Activated T-cell treated with anti-CD3 and anti-CD28 coated beads, Interleukin-2, amount 50 U/mL, for 72 hours (primary cell): ENCODE measurements at regions not wholly inside any gene's neighbourhood (a gene's known extent, or its start where the extent isn't known, plus 50 kb on each side); places are given as distances from the start of the nearest gene placed in this dataset.
"Not testable (repeated sequence)": the region's sequence is repeated elsewhere in the genome, so short reads cannot be mapped to it uniquely, and the experiment has no call there.

ENCODE experiments used
- ATAC-seq, 2 donors: fragments of 150-1000 bp; cut with Tn5 transposase; replicated peaks in 1 of 2; 2 replicates each; pipeline ENCODE4 v1.10.0; 2021; ENCODE audit warnings: moderate library complexity in 2 of 2, mild to moderate bottlenecking in 1 of 2
- DNase-seq, 2 donors: peaks; one replicate each; pipeline ENCODE4 v3.0.0; 2021 to 2022; ENCODE audit warnings: mixed read lengths in 1 of 2
- H3K27ac Mint-ChIP-seq: one replicate; pipeline ENCODE4 v1.8.0; 2022; ENCODE audit warnings: mild to moderate bottlenecking, moderate library complexity, mixed read lengths
- H3K27me3 Mint-ChIP-seq: one replicate; pipeline ENCODE4 v1.8.0; 2022; ENCODE audit warnings: low read depth, mixed read lengths
- H3K36me3 Mint-ChIP-seq, 2 donors: one replicate each; pipeline ENCODE4 v1.8.0; 2022; ENCODE audit warnings: mixed read lengths in 2 of 2, mild to moderate bottlenecking in 1 of 2; ENCODE audit not compliant: insufficient read depth in 2 of 2
- H3K4me1 Mint-ChIP-seq: one replicate; pipeline ENCODE4 v1.8.0; 2022; ENCODE audit warnings: low read depth, mixed read lengths
- H3K4me3 Mint-ChIP-seq, 2 donors: one replicate each; pipeline ENCODE4 v1.8.0; 2022; ENCODE audit warnings: mild to moderate bottlenecking in 2 of 2, mixed read lengths in 2 of 2, moderate library complexity in 2 of 2
- H3K9me3 Mint-ChIP-seq, 2 donors: one replicate each; pipeline ENCODE4 v1.8.0; 2022; ENCODE audit warnings: mixed read lengths in 2 of 2

GRCh38 chr12:97848051-97848450, 385.4 kb downstream of the RMST start:
- no peak for ATAC-seq
- no peak overlapping the region for H3K27ac Mint-ChIP-seq

GRCh38 chr12:97854477-97854876, 391.9 kb downstream of the RMST start:
- H3K9me3 Mint-ChIP-seq: peaks cover 2 to 4% of the 10 kb centered on the region in 2 donors
- H3K27me3 Mint-ChIP-seq: no peaks in the 10 kb centered on the region
- H3K4me1 Mint-ChIP-seq: no peaks in the 10 kb centered on the region
- ATAC-seq (no peak), DNase-seq (no peak)
- H3K36me3 Mint-ChIP-seq: no peaks in the 10 kb centered on the region
- H3K27ac Mint-ChIP-seq: no peak overlapping the region
- H3K4me3 Mint-ChIP-seq: no peak overlapping the region

More at GRCh38 chr12:97848051-97848450, 385.4 kb downstream of the RMST start:
- Mint-ChIP-seq H3K4me1 (no peaks in the 10 kb centered on the region), H3K9me3 (peaks cover 0 to 4% of the 10 kb centered on the region in 2 donors), H3K4me3 (no peak overlapping the region), H3K27me3 (no peaks in the 10 kb centered on the region), H3K36me3 (no peaks in the 10 kb centered on the region)
- no peak for DNase-seq

- H3K4me1 Mint-ChIP-seq: no peaks in the 10 kb centered on the region
- H3K4me3 Mint-ChIP-seq: no peak overlapping the region
- H3K9me3 Mint-ChIP-seq: peaks cover 3 to 9% of the 10 kb centered on the region in 2 donors
- H3K27ac Mint-ChIP-seq: no peak overlapping the region
- DNase-seq (no peak), ATAC-seq (no peak)
- H3K27me3 Mint-ChIP-seq: no peaks in the 10 kb centered on the region
- no peaks in the 10 kb centered on the region for H3K36me3 Mint-ChIP-seq
Measured at GRCh38 chr12:97862072-97862471, 399.5 kb downstream of the RMST start.

DNA sequence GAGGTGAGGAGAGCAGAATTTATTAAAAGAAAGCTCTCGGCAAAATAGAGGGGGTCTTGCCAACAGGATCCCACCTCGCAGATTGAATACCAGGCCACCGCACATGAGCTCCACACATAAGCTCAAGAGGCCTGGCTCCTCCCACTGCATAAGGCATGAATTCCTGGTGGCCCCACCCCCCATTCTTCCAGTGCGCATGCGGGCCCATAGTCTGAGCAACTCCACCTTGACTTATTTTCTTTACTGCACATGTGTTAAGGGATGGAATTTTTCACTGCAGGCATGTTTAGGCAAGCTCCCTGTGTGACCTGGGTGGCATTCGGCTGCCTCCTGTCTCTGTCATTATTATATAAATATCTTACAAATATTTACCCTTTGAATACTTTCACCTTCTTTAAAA, 412.5 kb downstream of the RMST start:
- ATAC-seq: no peak
- Mint-ChIP-seq H3K27me3 (no peaks in the 10 kb centered on the region), H3K27ac (no peak overlapping the region)

GRCh38 chr12:97876780-97877179, 414.2 kb downstream of the RMST start:
- ATAC-seq: no peak
- Mint-ChIP-seq H3K27ac (no peak overlapping the region), H3K9me3 (peaks cover 0 to 3% of the 10 kb centered on the region in 2 donors), H3K36me3 (no peaks in the 10 kb centered on the region), H3K27me3 (no peaks in the 10 kb centered on the region), H3K4me1 (no peaks in the 10 kb centered on the region), H3K4me3 (no peak overlapping the region)
- no peak for DNase-seq

More for the DNA sequence above, 412.5 kb downstream of the RMST start:
- Mint-ChIP-seq H3K9me3 (peaks cover 0 to 3% of the 10 kb centered on the region in 2 donors), H3K4me3 (no peak overlapping the region), H3K4me1 (no peaks in the 10 kb centered on the region), H3K36me3 (no peaks in the 10 kb centered on the region)
- DNase-seq: no peak

DNA sequence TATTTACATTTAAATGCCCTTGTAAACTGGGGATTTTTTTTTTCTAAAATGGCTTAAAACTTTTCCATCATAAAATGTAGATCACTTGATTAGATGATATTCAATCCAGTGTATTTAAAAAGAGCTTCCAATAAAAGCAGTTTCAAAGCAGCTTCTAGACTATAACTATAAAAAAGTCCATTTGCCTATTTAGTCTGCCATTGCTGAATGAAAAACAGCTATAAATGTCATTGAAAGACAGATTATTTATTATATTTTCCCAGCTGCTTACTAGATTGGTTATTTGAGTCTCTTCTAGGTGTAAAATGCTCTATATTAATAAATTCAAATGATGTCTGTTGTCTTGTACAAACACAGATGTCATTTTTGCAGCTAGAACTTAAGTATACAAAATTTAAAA, 414.8 kb downstream of the RMST start:
- no peak for ATAC-seq
- Mint-ChIP-seq H3K9me3 (peaks cover 3% of the 10 kb centered on the region in 2 donors), H3K4me1 (no peaks in the 10 kb centered on the region), H3K36me3 (no peaks in the 10 kb centered on the region), H3K27ac (no peak overlapping the region), H3K4me3 (no peak overlapping the region), H3K27me3 (no peaks in the 10 kb centered on the region)
- no peak for DNase-seq

GRCh38 chr12:97886511-97887176, 424.0 kb downstream of the RMST start:
- H3K9me3 Mint-ChIP-seq: peaks cover 2 to 3% of the 10 kb centered on the region in 2 donors
- H3K4me3 Mint-ChIP-seq: no peak overlapping the region

DNA sequence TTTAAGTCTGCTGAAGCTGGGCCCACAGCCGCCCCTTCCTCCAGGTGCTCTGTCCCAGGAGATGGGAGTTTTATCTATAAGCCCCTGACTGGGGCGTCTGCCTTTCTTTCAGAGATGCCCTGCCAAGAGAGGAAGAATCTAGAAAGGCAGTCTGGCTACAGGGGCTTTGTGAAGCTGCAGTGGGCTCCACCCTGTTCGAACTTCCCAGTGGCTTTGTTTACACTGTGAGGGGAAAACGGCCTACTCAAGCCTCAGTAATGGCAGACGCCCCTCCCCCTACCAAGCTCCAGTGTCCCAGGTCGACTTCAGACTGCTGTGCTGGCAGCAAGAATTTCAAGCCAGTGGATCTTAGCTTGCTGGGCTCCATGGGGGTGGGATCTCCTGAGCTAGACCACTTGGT, 435.3 kb downstream of the RMST start:
- not testable (repeated sequence) for H3K27ac Mint-ChIP-seq, H3K9me3 Mint-ChIP-seq, H3K36me3 Mint-ChIP-seq, H3K4me3 Mint-ChIP-seq, H3K4me1 Mint-ChIP-seq, ATAC-seq, DNase-seq, H3K27me3 Mint-ChIP-seq

More at GRCh38 chr12:97886511-97887176, 424.0 kb downstream of the RMST start:
- H3K27ac Mint-ChIP-seq: no peak overlapping the region
- no peaks in the 10 kb centered on the region for H3K4me1 Mint-ChIP-seq
- H3K27me3 Mint-ChIP-seq: no peaks in the 10 kb centered on the region
- H3K36me3 Mint-ChIP-seq: no peaks in the 10 kb centered on the region
- DNase-seq (no peak), ATAC-seq (no peak)

GRCh38 chr12:97899529-97899928, 436.9 kb downstream of the RMST start:
- H3K27me3 Mint-ChIP-seq: no peaks in the 10 kb centered on the region
- ATAC-seq: no peak
- no peak overlapping the region for H3K4me3 Mint-ChIP-seq
- H3K4me1 Mint-ChIP-seq: no peaks in the 10 kb centered on the region
- no peak for DNase-seq
- no peak overlapping the region for H3K27ac Mint-ChIP-seq
- no peaks in the 10 kb centered on the region for H3K9me3 Mint-ChIP-seq
- H3K36me3 Mint-ChIP-seq: no peaks in the 10 kb centered on the region

DNA sequence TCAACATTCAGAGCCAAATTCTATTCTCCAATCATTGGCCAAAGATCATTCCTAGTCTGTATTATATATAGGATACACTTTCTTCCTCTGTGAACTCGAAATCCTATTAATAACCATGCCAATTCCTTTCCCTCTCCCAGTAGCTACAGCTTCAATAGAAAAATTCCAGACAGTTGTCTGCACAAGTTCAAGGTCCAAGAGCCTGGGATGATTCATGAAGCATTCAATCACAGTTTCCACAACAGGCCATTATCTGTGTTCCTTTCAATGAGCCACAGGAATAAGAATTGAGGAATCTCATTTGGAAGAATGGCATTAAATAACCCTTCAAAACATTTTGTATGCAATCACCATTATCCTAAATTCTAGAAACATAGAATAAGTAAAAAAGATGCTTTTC, 437.4 kb downstream of the RMST start:
- Mint-ChIP-seq H3K27me3 (no peaks in the 10 kb centered on the region), H3K4me1 (no peaks in the 10 kb centered on the region), H3K36me3 (no peaks in the 10 kb centered on the region), H3K4me3 (no peak overlapping the region), H3K9me3 (no peaks in the 10 kb centered on the region), H3K27ac (no peak overlapping the region)
- ATAC-seq (no peak), DNase-seq (no peak)

GRCh38 chr12:97903356-97903755, 440.8 kb downstream of the RMST start:
- no peak overlapping the region for H3K4me3 Mint-ChIP-seq
- H3K36me3 Mint-ChIP-seq: no peaks in the 10 kb centered on the region
- H3K4me1 Mint-ChIP-seq: no peaks in the 10 kb centered on the region
- no peaks in the 10 kb centered on the region for H3K9me3 Mint-ChIP-seq
- no peaks in the 10 kb centered on the region for H3K27me3 Mint-ChIP-seq
- DNase-seq (no peak), ATAC-seq (no peak)
- H3K27ac Mint-ChIP-seq: no peak overlapping the region

- no peaks in the 10 kb centered on the region for H3K27me3 Mint-ChIP-seq
- H3K4me1 Mint-ChIP-seq: no peaks in the 10 kb centered on the region
- no peak for DNase-seq
- no peak for ATAC-seq
- no peak overlapping the region for H3K27ac Mint-ChIP-seq
- H3K36me3 Mint-ChIP-seq: no peaks in the 10 kb centered on the region
- no peak overlapping the region for H3K4me3 Mint-ChIP-seq
- H3K9me3 Mint-ChIP-seq: no peaks in the 10 kb centered on the region
Measured at GRCh38 chr12:97907504-97907903, 444.9 kb downstream of the RMST start.

DNA sequence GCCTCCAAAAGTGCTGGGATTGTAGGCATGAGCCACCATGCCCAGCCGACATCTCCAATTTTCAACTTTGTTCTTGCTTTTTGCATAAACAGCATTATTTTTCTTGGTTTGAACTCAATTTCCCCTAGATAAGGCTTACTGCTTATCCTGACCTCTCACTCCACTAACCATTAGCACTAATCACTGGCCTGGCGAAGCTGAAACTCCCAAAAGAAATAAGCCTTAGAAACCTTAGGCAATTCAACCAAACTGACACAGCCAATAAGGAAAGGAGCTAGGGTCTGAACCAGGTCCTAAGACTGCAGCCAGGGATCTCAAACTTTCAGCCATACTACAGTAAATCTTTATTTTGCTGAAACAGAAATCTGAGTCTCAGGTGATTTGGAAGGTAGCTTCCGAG, 448.0 kb downstream of the RMST start:
- Mint-ChIP-seq H3K4me3 (no peak overlapping the region), H3K4me1 (no peaks in the 10 kb centered on the region), H3K27me3 (no peaks in the 10 kb centered on the region)

DNA sequence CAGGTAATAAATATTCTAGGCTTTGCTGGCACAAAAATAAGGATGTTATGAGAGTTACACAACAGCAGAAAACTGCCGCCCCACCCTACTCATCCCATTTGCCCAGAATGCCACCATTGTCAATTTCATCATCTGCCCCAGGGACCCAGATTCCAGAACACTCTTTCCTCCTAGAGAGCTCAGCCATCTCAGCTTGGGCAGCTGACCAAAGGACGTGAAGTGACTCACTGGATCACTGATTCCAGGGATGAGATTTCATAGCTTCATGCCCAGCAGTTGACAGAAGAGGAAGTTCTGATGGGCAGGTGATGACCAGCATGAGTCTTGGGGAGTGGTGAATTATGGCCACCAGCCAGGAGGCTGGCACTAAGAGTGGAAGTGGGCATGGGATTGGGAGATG, 450.3 kb downstream of the RMST start:
- ATAC-seq (no peak), DNase-seq (no peak)
- Mint-ChIP-seq H3K4me1 (no peaks in the 10 kb centered on the region), H3K36me3 (no peaks in the 10 kb centered on the region), H3K4me3 (no peak overlapping the region), H3K9me3 (no peaks in the 10 kb centered on the region), H3K27ac (no peak overlapping the region), H3K27me3 (no peaks in the 10 kb centered on the region)

More for the DNA sequence above, 448.0 kb downstream of the RMST start:
- Mint-ChIP-seq H3K27ac (no peak overlapping the region), H3K36me3 (no peaks in the 10 kb centered on the region), H3K9me3 (no peaks in the 10 kb centered on the region)
- DNase-seq (no peak), ATAC-seq (no peak)
